Hepatocyte (in vitro differentiated cells): ENCODE measurements at regions not wholly inside any gene's neighbourhood (a gene's known extent, or its start where the extent isn't known, plus 50 kb on each side); places are given as distances from the start of the nearest gene placed in this dataset.

Experiments
- EZH2 ChIP-seq: fragments of 200-600 bp; sonication (generic); IDR thresholded peaks from 2 replicates; pipeline ENCODE4 v1.6.1; 2016; ENCODE audit warnings: antibody characterized with exemption, mild to moderate bottlenecking, borderline replicate concordance
- EZH2phosphoT487 ChIP-seq: fragments of 200-600 bp; sonication (generic); IDR thresholded peaks from one replicate; pipeline ENCODE4 v1.6.1; 2018; ENCODE audit warnings: antibody characterized with exemption, mild to moderate bottlenecking, low read depth, moderate library complexity; ENCODE audit not compliant: unreplicated experiment, severe bottlenecking
- TF ChIP-seq, protein P1 (sequence below): fragments of 200-600 bp; sonication (generic); IDR thresholded peaks from 2 replicates; pipeline ENCODE4 v1.5.1; 2016; ENCODE audit warnings: antibody characterized with exemption, mild to moderate bottlenecking; ENCODE audit not compliant: poor library complexity

DNA sequence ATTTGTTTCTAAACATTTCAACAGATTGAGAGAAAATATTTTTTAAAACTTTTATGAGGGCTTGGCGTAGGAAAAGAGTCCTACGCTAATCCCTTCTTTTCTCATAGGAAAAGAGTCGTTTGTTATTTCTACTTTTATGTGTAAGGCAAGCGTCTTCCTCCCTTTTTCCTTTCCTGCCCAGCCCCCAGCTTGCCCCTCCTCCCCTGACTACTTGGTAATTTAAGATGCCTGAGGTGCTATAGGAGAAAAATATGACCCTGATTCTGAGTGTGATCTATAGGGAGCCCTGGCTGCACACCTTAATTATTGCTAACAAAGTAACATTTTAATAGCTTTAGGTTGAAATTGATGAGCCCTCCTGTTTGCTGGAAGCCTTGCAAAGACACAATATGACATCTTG lies 373.6 kb downstream of the PBX1 start:
- TF ChIP-seq, protein P1, sequence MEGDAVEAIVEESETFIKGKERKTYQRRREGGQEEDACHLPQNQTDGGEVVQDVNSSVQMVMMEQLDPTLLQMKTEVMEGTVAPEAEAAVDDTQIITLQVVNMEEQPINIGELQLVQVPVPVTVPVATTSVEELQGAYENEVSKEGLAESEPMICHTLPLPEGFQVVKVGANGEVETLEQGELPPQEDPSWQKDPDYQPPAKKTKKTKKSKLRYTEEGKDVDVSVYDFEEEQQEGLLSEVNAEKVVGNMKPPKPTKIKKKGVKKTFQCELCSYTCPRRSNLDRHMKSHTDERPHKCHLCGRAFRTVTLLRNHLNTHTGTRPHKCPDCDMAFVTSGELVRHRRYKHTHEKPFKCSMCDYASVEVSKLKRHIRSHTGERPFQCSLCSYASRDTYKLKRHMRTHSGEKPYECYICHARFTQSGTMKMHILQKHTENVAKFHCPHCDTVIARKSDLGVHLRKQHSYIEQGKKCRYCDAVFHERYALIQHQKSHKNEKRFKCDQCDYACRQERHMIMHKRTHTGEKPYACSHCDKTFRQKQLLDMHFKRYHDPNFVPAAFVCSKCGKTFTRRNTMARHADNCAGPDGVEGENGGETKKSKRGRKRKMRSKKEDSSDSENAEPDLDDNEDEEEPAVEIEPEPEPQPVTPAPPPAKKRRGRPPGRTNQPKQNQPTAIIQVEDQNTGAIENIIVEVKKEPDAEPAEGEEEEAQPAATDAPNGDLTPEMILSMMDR: no peak
- TF ChIP-seq EZH2 (no peak), EZH2phosphoT487 (no peak)
